ENCODE measurements at regions not wholly inside any gene's neighbourhood (a gene's known extent, or its start where the extent isn't known, plus 50 kb on each side); places are given as distances from the start of the nearest gene placed in this dataset.

GRCh38 chr17:73936908-73937627, 266.4 kb upstream of the RPL38 start:
- Histone ChIP-seq H3K27me3 (ENCODE audit: control insufficient read depth, insufficient read depth, low read length) (no peaks in the 10 kb centered on the region), H3K27ac (ENCODE audit: low read length) (no peak overlapping the region), H3K9me3 (ENCODE audit: control insufficient read depth, insufficient read depth, low read length) (no peaks in the 10 kb centered on the region), H3K36me3 (ENCODE audit: control insufficient read depth, insufficient read depth, low read length) (no peaks in the 10 kb centered on the region), H3K4me3 (ENCODE audit: low read length) (no peak overlapping the region), H3K4me1 (ENCODE audit: control insufficient read depth, insufficient read depth, low read length) (0 out of 2 replicates have a peak, but pooled peaks cover 1% of the 10 kb centered on the region)
- DNase-seq (ENCODE audit: low read depth, low spot score) = no peak
- WGBS (ENCODE audit: insufficient coverage, insufficient read length) = no CpG with 5 or more reads among the region's 8 CpGs

GRCh38 chr17:73938706-73939105, 264.8 kb upstream of the RPL38 start:
- DNase-seq (ENCODE audit: low read depth, low spot score) = no peak
- Histone ChIP-seq H3K4me3 (ENCODE audit: low read length) (no peak overlapping the region), H3K4me1 (ENCODE audit: control insufficient read depth, insufficient read depth, low read length) (no peaks in the 10 kb centered on the region), H3K9me3 (ENCODE audit: control insufficient read depth, insufficient read depth, low read length) (no peaks in the 10 kb centered on the region), H3K36me3 (ENCODE audit: control insufficient read depth, insufficient read depth, low read length) (no peaks in the 10 kb centered on the region), H3K27ac (ENCODE audit: low read length) (no peak overlapping the region), H3K27me3 (ENCODE audit: control insufficient read depth, insufficient read depth, low read length) (no peaks in the 10 kb centered on the region)
- no CpG with 5 or more reads among the region's 2 CpGs for WGBS (ENCODE audit: insufficient coverage, insufficient read length)

- WGBS (ENCODE audit: insufficient coverage, insufficient read length) = no CpG with 5 or more reads among the region's 8 CpGs
- Histone ChIP-seq H3K4me1 (ENCODE audit: control insufficient read depth, insufficient read depth, low read length) (no peaks in the 10 kb centered on the region), H3K27ac (ENCODE audit: low read length) (no peak overlapping the region), H3K36me3 (ENCODE audit: control insufficient read depth, insufficient read depth, low read length) (no peaks in the 10 kb centered on the region), H3K4me3 (ENCODE audit: low read length) (no peak overlapping the region), H3K27me3 (ENCODE audit: control insufficient read depth, insufficient read depth, low read length) (no peaks in the 10 kb centered on the region), H3K9me3 (ENCODE audit: control insufficient read depth, insufficient read depth, low read length) (no peaks in the 10 kb centered on the region)
- no peak for DNase-seq (ENCODE audit: low read depth, low spot score)
Observed at GRCh38 chr17:73939806-73940205, 263.7 kb upstream of the RPL38 start.

- Histone ChIP-seq H3K4me3 (ENCODE audit: low read length) (no peak overlapping the region), H3K36me3 (ENCODE audit: control insufficient read depth, insufficient read depth, low read length) (no peaks in the 10 kb centered on the region)
- no CpG with 5 or more reads among the region's 3 CpGs for WGBS (ENCODE audit: insufficient coverage, insufficient read length)
Observed at GRCh38 chr17:73940511-73940910, 263.0 kb upstream of the RPL38 start.

GRCh38 chr17:73941919-73942530, 261.5 kb upstream of the RPL38 start:
- Histone ChIP-seq H3K4me1 (ENCODE audit: control insufficient read depth, insufficient read depth, low read length) (no peaks in the 10 kb centered on the region), H3K9me3 (ENCODE audit: control insufficient read depth, insufficient read depth, low read length) (no peaks in the 10 kb centered on the region), H3K4me3 (ENCODE audit: low read length) (no peak overlapping the region), H3K36me3 (ENCODE audit: control insufficient read depth, insufficient read depth, low read length) (no peaks in the 10 kb centered on the region), H3K27me3 (ENCODE audit: control insufficient read depth, insufficient read depth, low read length) (no peaks in the 10 kb centered on the region), H3K27ac (ENCODE audit: low read length) (no peak overlapping the region)
- no CpG with 5 or more reads among the region's 3 CpGs for WGBS (ENCODE audit: insufficient coverage, insufficient read length)
- no peak for DNase-seq (ENCODE audit: low read depth, low spot score)

More at GRCh38 chr17:73940511-73940910, 263.0 kb upstream of the RPL38 start:
- no peaks in the 10 kb centered on the region for H3K4me1 ChIP-seq (ENCODE audit: control insufficient read depth, insufficient read depth, low read length)
- DNase-seq (ENCODE audit: low read depth, low spot score) = no peak
- no peaks in the 10 kb centered on the region for H3K27me3 ChIP-seq (ENCODE audit: control insufficient read depth, insufficient read depth, low read length)
- H3K9me3 ChIP-seq (ENCODE audit: control insufficient read depth, insufficient read depth, low read length) = no peaks in the 10 kb centered on the region
- H3K27ac ChIP-seq (ENCODE audit: low read length) = no peak overlapping the region

- H3K27me3 ChIP-seq (ENCODE audit: control insufficient read depth, insufficient read depth, low read length) = no peaks in the 10 kb centered on the region
- no peak overlapping the region for H3K27ac ChIP-seq (ENCODE audit: low read length)
- no peak for DNase-seq (ENCODE audit: low read depth, low spot score)
- H3K9me3 ChIP-seq (ENCODE audit: control insufficient read depth, insufficient read depth, low read length) = no peaks in the 10 kb centered on the region
- no CpG with 5 or more reads among the region's 7 CpGs for WGBS (ENCODE audit: insufficient coverage, insufficient read length)
- H3K4me3 ChIP-seq (ENCODE audit: low read length) = no peak overlapping the region
- H3K4me1 ChIP-seq (ENCODE audit: control insufficient read depth, insufficient read depth, low read length) = no peaks in the 10 kb centered on the region
- no peaks in the 10 kb centered on the region for H3K36me3 ChIP-seq (ENCODE audit: control insufficient read depth, insufficient read depth, low read length)
Observed at GRCh38 chr17:73942703-73943415, 260.6 kb upstream of the RPL38 start.

GRCh38 chr17:73943416-73944110, 259.9 kb upstream of the RPL38 start:
- Histone ChIP-seq H3K4me1 (ENCODE audit: control insufficient read depth, insufficient read depth, low read length) (no peaks in the 10 kb centered on the region), H3K36me3 (ENCODE audit: control insufficient read depth, insufficient read depth, low read length) (no peaks in the 10 kb centered on the region), H3K4me3 (ENCODE audit: low read length) (no peak overlapping the region), H3K27me3 (ENCODE audit: control insufficient read depth, insufficient read depth, low read length) (no peaks in the 10 kb centered on the region), H3K9me3 (ENCODE audit: control insufficient read depth, insufficient read depth, low read length) (no peaks in the 10 kb centered on the region), H3K27ac (ENCODE audit: low read length) (no peak overlapping the region)
- no peak for DNase-seq (ENCODE audit: low read depth, low spot score)
- WGBS (ENCODE audit: insufficient coverage, insufficient read length) = no CpG with 5 or more reads among the region's 7 CpGs

GRCh38 chr17:73944366-73944765, 259.1 kb upstream of the RPL38 start:
- WGBS (ENCODE audit: insufficient coverage, insufficient read length) = 100% methylated on average over 3 of the region's 5 CpGs
- Histone ChIP-seq H3K27ac (ENCODE audit: low read length) (no peak overlapping the region), H3K4me1 (ENCODE audit: control insufficient read depth, insufficient read depth, low read length) (no peaks in the 10 kb centered on the region), H3K27me3 (ENCODE audit: control insufficient read depth, insufficient read depth, low read length) (no peaks in the 10 kb centered on the region), H3K9me3 (ENCODE audit: control insufficient read depth, insufficient read depth, low read length) (no peaks in the 10 kb centered on the region), H3K4me3 (ENCODE audit: low read length) (no peak overlapping the region), H3K36me3 (ENCODE audit: control insufficient read depth, insufficient read depth, low read length) (no peaks in the 10 kb centered on the region)
- DNase-seq (ENCODE audit: low read depth, low spot score) = no peak

- Histone ChIP-seq H3K9me3 (ENCODE audit: control insufficient read depth, insufficient read depth, low read length) (no peaks in the 10 kb centered on the region), H3K4me1 (ENCODE audit: control insufficient read depth, insufficient read depth, low read length) (no peaks in the 10 kb centered on the region), H3K27ac (ENCODE audit: low read length) (no peak overlapping the region), H3K4me3 (ENCODE audit: low read length) (no peak overlapping the region), H3K27me3 (ENCODE audit: control insufficient read depth, insufficient read depth, low read length) (no peaks in the 10 kb centered on the region; the same call in 1 of the 2 replicates), H3K36me3 (ENCODE audit: control insufficient read depth, insufficient read depth, low read length) (no peaks in the 10 kb centered on the region)
- WGBS (ENCODE audit: insufficient coverage, insufficient read length) = no CpG with 5 or more reads among the region's 13 CpGs
- DNase-seq (ENCODE audit: low read depth, low spot score) = no peak
Observed at GRCh38 chr17:73947281-73947965, 256.1 kb upstream of the RPL38 start.

- Histone ChIP-seq H3K9me3 (ENCODE audit: control insufficient read depth, insufficient read depth, low read length) (no peaks in the 10 kb centered on the region), H3K4me1 (ENCODE audit: control insufficient read depth, insufficient read depth, low read length) (no peaks in the 10 kb centered on the region), H3K27ac (ENCODE audit: low read length) (no peak overlapping the region), H3K4me3 (ENCODE audit: low read length) (no peak overlapping the region), H3K27me3 (ENCODE audit: control insufficient read depth, insufficient read depth, low read length) (no peaks in the 10 kb centered on the region; the same call in 1 of the 2 replicates), H3K36me3 (ENCODE audit: control insufficient read depth, insufficient read depth, low read length) (no peaks in the 10 kb centered on the region)
- DNase-seq (ENCODE audit: low read depth, low spot score) = no peak
- WGBS (ENCODE audit: insufficient coverage, insufficient read length) = no CpG with 5 or more reads among the region's 4 CpGs
Observed at GRCh38 chr17:73947966-73948355, 255.5 kb upstream of the RPL38 start.

All from iPS DF 6.9 (cell line).